OCI-LY3 (cell line): ENCODE measurements at regions not wholly inside any gene's neighbourhood (a gene's known extent, or its start where the extent isn't known, plus 50 kb on each side); places are given as distances from the start of the nearest gene placed in this dataset.

Experiments
- H2AFZ ChIP-seq: fragments of 200-600, 300-600 bp; shearing (Covaris generic); 2 replicates; pipeline ENCODE4 v1.6.0; 2014; ENCODE audit warnings: antibody characterized with exemption, low read depth, low read length
- H3K27ac ChIP-seq: fragments of 200-600, 300-600 bp; sonication (generic); 2 replicates; pipeline ENCODE4 v1.5.1; 2014; ENCODE audit warnings: mild to moderate bottlenecking, low read length, moderate library complexity, mixed read lengths
- H3K27me3 ChIP-seq: fragments of 200-600, 300-600 bp; sonication (generic); 2 replicates; pipeline ENCODE4 v1.6.1; 2014; ENCODE audit warnings: low read depth, low read length, mixed read lengths
- H3K36me3 ChIP-seq: fragments of 200-600, 300-600 bp; sonication (generic); replicated peaks from 2 replicates; pipeline ENCODE3; 2014; ENCODE audit warnings: low read depth, low read length, mixed read lengths
- H3K4me1 ChIP-seq: fragments of 300-600, 200-600 bp; sonication (generic); 2 replicates; pipeline ENCODE4 v1.6.1; 2014; ENCODE audit warnings: low read length, mixed read lengths
- H3K4me2 ChIP-seq: fragments of 200-600, 300-600 bp; sonication (generic); 2 replicates; pipeline ENCODE4 v1.6.1; 2014; ENCODE audit warnings: low read length, mixed read lengths
- H3K4me3 ChIP-seq: fragments of 300-600, 200-600 bp; sonication (generic); 2 replicates; pipeline ENCODE4 v1.5.1; 2014; ENCODE audit warnings: antibody characterized with exemption, mild to moderate bottlenecking, low read length, moderate library complexity
- H3K79me2 ChIP-seq: fragments of 300-600, 200-600 bp; shearing (Covaris generic); 2 replicates; pipeline ENCODE4 v1.6.1; 2014; ENCODE audit warnings: mild to moderate bottlenecking, low read length, mixed read lengths
- H3K9ac ChIP-seq: fragments of 300-600, 200-600 bp; shearing (Covaris generic); 2 replicates; pipeline ENCODE4 v1.6.0; 2014; ENCODE audit warnings: mild to moderate bottlenecking, low read length, moderate library complexity
- H3K9me3 ChIP-seq: fragments of 200-600, 300-600 bp; shearing (Covaris generic); 2 replicates; pipeline ENCODE4 v1.6.1; 2014; ENCODE audit warnings: low read length, mixed read lengths; ENCODE audit not compliant: insufficient read depth
- H4K20me1 ChIP-seq: fragments of 200-600, 300-600 bp; sonication (generic); 2 replicates; pipeline ENCODE4 v1.6.1; 2016; ENCODE audit warnings: low read length, mixed read lengths; ENCODE audit not compliant: insufficient read depth
- EZH2phosphoT487 ChIP-seq: fragments of 200-600 bp; shearing (Covaris generic); IDR thresholded peaks from 2 replicates; pipeline ENCODE4 v1.6.1; 2018; ENCODE audit warnings: antibody characterized with exemption, mixed run types, low read depth
- TF ChIP-seq, protein P1 (sequence below): fragments of 200-600, 300-600 bp; sonication (generic); IDR thresholded peaks from 2 replicates; pipeline ENCODE4 v1.5.1; 2014; ENCODE audit warnings: antibody characterized with exemption, low read length, low read depth

DNA sequence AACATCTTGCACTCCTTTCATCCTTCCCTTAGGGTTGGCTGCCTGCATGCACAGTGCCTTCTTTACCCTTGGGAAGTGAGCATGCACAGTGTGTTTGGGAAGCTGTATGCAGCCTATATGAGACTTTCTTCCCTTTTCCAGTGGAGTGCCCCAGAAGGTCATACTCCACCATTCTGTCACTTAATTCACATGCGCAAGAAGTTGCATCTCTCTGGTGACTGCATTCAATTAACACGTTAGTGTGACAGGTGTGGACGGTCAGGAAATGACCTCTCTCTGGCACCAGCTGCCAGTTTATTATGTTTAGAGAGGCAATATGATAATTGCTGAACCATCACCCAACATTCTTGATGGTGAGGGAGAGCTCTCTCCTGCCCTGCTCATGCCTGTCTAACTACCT is 770.0 kb downstream of the FLRT2 start:
- no peaks in the 10 kb centered on the region for H3K4me1 ChIP-seq
- no peaks in the 10 kb centered on the region for H3K9me3 ChIP-seq
- no peak overlapping the region for H3K4me3 ChIP-seq
- H3K4me2 ChIP-seq: no peak overlapping the region
- H3K79me2 ChIP-seq: no peaks in the 10 kb centered on the region
- no peak overlapping the region for H2AFZ ChIP-seq
- H3K9ac ChIP-seq: no peak overlapping the region
- no peak overlapping the region for H3K27ac ChIP-seq
- H3K36me3 ChIP-seq: no peaks in the 10 kb centered on the region
- no peaks in the 10 kb centered on the region for H4K20me1 ChIP-seq
- no peaks in the 10 kb centered on the region for H3K27me3 ChIP-seq
- TF ChIP-seq, protein P1, sequence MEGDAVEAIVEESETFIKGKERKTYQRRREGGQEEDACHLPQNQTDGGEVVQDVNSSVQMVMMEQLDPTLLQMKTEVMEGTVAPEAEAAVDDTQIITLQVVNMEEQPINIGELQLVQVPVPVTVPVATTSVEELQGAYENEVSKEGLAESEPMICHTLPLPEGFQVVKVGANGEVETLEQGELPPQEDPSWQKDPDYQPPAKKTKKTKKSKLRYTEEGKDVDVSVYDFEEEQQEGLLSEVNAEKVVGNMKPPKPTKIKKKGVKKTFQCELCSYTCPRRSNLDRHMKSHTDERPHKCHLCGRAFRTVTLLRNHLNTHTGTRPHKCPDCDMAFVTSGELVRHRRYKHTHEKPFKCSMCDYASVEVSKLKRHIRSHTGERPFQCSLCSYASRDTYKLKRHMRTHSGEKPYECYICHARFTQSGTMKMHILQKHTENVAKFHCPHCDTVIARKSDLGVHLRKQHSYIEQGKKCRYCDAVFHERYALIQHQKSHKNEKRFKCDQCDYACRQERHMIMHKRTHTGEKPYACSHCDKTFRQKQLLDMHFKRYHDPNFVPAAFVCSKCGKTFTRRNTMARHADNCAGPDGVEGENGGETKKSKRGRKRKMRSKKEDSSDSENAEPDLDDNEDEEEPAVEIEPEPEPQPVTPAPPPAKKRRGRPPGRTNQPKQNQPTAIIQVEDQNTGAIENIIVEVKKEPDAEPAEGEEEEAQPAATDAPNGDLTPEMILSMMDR: no peak
- no peak for TF ChIP-seq EZH2phosphoT487

DNA sequence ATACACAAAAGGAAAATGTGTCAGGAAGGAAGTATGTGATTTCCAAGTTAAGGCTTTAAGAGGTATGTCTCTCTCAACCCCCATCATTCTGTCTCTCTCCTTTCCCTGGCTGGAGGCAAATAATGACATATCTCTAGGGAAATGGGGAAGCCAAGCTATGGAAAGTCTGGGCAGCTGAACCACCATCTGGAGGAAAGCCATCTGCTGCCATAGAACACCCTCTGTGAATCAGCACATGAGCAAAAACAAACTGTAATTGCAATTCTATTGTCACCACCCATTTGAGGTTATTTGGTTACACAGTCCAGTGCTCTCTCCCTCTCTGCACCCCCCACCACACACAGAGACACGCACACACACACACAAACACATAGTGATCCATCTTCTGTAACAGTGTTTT is 766.2 kb downstream of the FLRT2 start:
- H3K9me3 ChIP-seq: no peaks in the 10 kb centered on the region
- no peaks in the 10 kb centered on the region for H3K36me3 ChIP-seq
- TF ChIP-seq EZH2phosphoT487: no peak
- TF ChIP-seq, protein P1: no peak
- H2AFZ ChIP-seq: no peak overlapping the region
- H3K79me2 ChIP-seq: no peaks in the 10 kb centered on the region
- H3K9ac ChIP-seq: no peak overlapping the region
- H3K4me2 ChIP-seq: no peak overlapping the region
- H3K4me1 ChIP-seq: no peaks in the 10 kb centered on the region
- no peak overlapping the region for H3K27ac ChIP-seq
- no peaks in the 10 kb centered on the region for H3K27me3 ChIP-seq
- H3K4me3 ChIP-seq: no peak overlapping the region
- no peaks in the 10 kb centered on the region for H4K20me1 ChIP-seq

DNA sequence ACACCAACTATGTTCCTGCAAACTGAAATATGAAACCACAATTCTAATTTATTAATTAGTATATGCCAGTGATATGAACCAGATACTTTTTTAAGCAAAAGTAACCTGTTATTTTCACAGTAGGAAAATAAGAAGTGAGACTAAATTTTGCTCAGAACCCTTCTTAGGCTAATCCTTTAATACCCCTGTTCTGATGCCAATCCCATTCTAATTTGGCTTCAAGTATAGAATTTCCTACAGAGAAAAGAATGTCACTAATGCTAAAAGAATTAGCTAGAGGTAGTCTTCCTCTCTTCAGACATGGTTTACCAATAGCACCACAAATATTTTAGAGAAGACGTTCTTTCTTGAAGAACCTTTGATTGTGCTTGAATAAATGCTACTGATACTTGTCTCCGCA is 758.4 kb downstream of the FLRT2 start:
- TF ChIP-seq, protein P1: no peak
- TF ChIP-seq EZH2phosphoT487: no peak
- no peaks in the 10 kb centered on the region for H3K4me1 ChIP-seq

DNA sequence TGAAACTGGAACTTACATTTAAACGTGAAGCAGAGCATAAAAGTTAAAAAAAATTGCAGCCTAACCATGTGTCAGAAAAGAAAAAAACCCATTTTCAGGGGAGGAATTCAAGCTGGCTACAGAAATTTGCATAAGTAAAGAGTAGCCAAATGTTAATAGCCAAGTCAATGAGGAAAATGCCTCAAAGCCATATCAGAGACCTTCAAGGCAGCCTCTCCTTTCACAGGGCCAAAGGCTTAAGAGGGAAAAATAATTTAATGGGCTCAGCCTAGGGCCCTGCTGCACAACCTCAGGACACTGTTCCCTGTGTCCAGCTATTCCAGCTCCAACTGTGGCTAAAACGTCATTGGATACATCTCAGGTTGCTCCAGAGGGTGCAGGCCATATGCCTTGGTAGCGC is 749.5 kb downstream of the FLRT2 start:
- H3K27ac ChIP-seq: no peak overlapping the region
- no peak overlapping the region for H3K4me2 ChIP-seq
- TF ChIP-seq EZH2phosphoT487: no peak
- H3K4me1 ChIP-seq: no peaks in the 10 kb centered on the region
- H3K9me3 ChIP-seq: no peaks in the 10 kb centered on the region
- H3K4me3 ChIP-seq: no peak overlapping the region
- no peaks in the 10 kb centered on the region for H3K79me2 ChIP-seq
- no peaks in the 10 kb centered on the region for H4K20me1 ChIP-seq
- no peak overlapping the region for H3K9ac ChIP-seq
- no peaks in the 10 kb centered on the region for H3K36me3 ChIP-seq
- no peak overlapping the region for H2AFZ ChIP-seq
- no peaks in the 10 kb centered on the region for H3K27me3 ChIP-seq

More for the DNA sequence above, 758.4 kb downstream of the FLRT2 start:
- H2AFZ ChIP-seq: no peak overlapping the region
- no peaks in the 10 kb centered on the region for H3K79me2 ChIP-seq
- H3K9ac ChIP-seq: no peak overlapping the region
- no peak overlapping the region for H3K4me3 ChIP-seq
- H3K27me3 ChIP-seq: no peaks in the 10 kb centered on the region
- no peak overlapping the region for H3K4me2 ChIP-seq
- no peak overlapping the region for H3K27ac ChIP-seq
- H3K9me3 ChIP-seq: no peaks in the 10 kb centered on the region
- no peaks in the 10 kb centered on the region for H4K20me1 ChIP-seq
- H3K36me3 ChIP-seq: no peaks in the 10 kb centered on the region

DNA sequence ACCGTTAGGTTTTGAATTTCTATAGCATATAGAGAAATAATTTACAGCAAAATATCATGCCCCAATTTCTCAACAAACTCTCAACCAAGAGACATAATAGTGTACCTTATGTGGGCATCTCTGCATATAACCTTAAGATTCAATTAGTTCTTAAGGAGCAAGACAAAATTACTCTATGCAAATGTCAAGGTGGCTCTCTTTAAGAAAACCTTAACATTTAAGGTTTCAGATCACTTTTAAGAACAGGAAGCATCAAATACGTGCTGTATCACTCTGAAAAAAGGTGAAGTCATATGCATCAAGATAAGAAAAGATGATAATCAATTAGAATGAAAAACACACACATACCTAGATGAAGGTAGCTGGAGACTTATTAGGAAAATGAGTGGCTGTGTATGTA is 728.0 kb downstream of the FLRT2 start:
- peak overlapping the region; percentile 34 for H3K4me2 ChIP-seq
- TF ChIP-seq EZH2phosphoT487: no peak
- TF ChIP-seq, protein P1: no peak
- peaks cover 22% of the 10 kb centered on the region for H3K4me1 ChIP-seq
- H3K9me3 ChIP-seq: peaks cover 5% of the 10 kb centered on the region; the same call in 1 of the 2 replicates
- H3K79me2 ChIP-seq: no peaks in the 10 kb centered on the region
- no peak overlapping the region for H2AFZ ChIP-seq
- no peaks in the 10 kb centered on the region for H4K20me1 ChIP-seq
- no peak overlapping the region for H3K4me3 ChIP-seq
- H3K9ac ChIP-seq: no peak overlapping the region
- no peak overlapping the region; the same call in 1 of the 2 replicates for H3K27ac ChIP-seq
- no peaks in the 10 kb centered on the region for H3K36me3 ChIP-seq
- no peaks in the 10 kb centered on the region for H3K27me3 ChIP-seq
